ENCODE measurements at regions not wholly inside any gene's neighbourhood (a gene's known extent, or its start where the extent isn't known, plus 50 kb on each side); places are given as distances from the start of the nearest gene placed in this dataset.

DNA sequence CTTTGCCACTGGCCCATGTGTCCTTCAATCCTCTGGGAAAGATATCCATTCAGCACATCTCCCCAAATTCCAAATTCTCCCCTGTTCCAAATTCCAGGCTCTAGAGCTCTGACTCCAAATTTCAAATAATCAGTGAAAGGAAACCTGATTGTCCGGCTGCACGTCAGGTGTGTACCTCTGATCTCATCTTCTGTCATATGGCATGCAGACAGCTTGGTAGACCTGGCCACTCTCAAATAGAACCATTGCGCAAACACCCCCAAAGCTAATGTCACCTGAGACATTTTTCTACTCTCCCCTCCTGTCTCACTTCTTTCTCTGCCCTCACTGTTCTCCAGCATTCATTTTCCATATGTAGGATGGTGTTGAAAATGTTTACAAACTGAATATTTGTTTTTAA is 337.0 kb upstream of the DYNLRB2 start:
- Histone ChIP-seq H3K27me3 (ENCODE audit: insufficient read depth, low read length) (no peaks in the 10 kb centered on the region), H3K27ac (ENCODE audit: low read depth, low read length) (no peak overlapping the region), H3K4me3 (ENCODE audit: low read length) (no peak overlapping the region), H3K9me3 (ENCODE audit: insufficient read depth, low read depth, low read length) (no peaks in the 10 kb centered on the region), H3K36me3 (ENCODE audit: insufficient read depth, low read length) (no peaks in the 10 kb centered on the region), H3K4me1 (ENCODE audit: insufficient read depth, low read length) (peaks cover under 1% of the 10 kb centered on the region; the same call in 1 of the 2 replicates), H3K9ac (ENCODE audit: low read depth, low read length) (no peak overlapping the region)
- 93% methylated on average over 3 of the region's 3 CpGs for WGBS

DNA sequence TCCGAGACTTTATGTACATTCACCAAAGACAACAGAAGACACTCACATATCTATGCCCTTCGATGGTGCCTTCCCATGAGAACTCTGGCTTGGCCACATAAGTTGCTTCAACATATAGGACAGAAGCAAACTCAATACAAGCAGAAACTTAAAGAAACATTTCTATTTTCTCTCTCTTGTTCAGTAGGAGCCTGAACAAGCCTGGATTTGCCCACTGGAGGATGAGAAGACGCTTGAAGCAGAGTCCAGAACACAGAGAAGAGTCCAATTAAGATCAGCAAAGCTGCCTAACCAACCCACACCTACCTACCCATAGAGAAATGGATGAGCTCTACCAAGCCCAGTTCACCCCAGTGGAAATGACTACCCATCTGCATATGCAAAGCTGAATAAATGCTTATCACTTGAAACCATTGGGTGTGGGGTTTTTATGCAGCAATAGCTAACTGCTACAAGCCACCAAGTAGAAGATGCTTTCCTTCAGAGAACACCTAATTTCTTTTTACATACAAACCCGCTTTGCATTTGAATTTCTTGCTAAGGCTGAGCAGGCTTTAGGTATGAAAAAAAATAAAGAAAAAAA is 337.9 kb upstream of the DYNLRB2 start:
- Histone ChIP-seq H3K27ac (ENCODE audit: low read depth, low read length) (no peak overlapping the region), H3K4me3 (ENCODE audit: low read length) (no peak overlapping the region), H3K4me1 (ENCODE audit: insufficient read depth, low read length) (peaks cover 6% of the 10 kb centered on the region; the same call in 1 of the 2 replicates), H3K9me3 (ENCODE audit: insufficient read depth, low read depth, low read length) (no peaks in the 10 kb centered on the region), H3K36me3 (ENCODE audit: insufficient read depth, low read length) (no peaks in the 10 kb centered on the region), H3K9ac (ENCODE audit: low read depth, low read length) (no peak overlapping the region), H3K27me3 (ENCODE audit: insufficient read depth, low read length) (no peaks in the 10 kb centered on the region)
- WGBS = 83% methylated on average over 4 of the region's 4 CpGs

DNA sequence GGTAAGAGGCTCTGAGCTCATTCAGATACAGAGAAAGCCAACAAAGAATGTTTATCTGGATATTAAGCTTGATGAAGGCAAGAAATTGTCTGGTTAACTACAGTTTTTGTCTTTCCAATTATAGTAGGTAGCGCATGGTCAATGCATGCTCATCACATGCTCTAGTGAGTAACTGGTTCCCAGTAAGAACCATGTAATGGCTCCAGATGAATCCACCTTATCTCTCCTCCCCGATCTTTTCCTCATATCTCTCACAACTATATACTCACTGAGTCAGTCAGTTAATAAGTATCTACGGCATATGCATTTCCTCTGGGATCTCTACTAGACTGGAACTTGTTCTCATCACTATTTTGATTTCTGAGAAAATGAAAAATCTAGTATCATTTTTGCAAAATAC is 340.7 kb upstream of the DYNLRB2 start:
- Histone ChIP-seq H3K4me3 (ENCODE audit: low read length) (no peak overlapping the region), H3K36me3 (ENCODE audit: insufficient read depth, low read length) (no peaks in the 10 kb centered on the region), H3K9ac (ENCODE audit: low read depth, low read length) (no peak overlapping the region), H3K9me3 (ENCODE audit: insufficient read depth, low read depth, low read length) (no peaks in the 10 kb centered on the region), H3K27me3 (ENCODE audit: insufficient read depth, low read length) (no peaks in the 10 kb centered on the region), H3K27ac (ENCODE audit: low read depth, low read length) (no peak overlapping the region), H3K4me1 (ENCODE audit: insufficient read depth, low read length) (peaks cover 6% of the 10 kb centered on the region; the same call in 1 of the 2 replicates)
- WGBS = 83% methylated on average over 3 of the region's 3 CpGs

DNA sequence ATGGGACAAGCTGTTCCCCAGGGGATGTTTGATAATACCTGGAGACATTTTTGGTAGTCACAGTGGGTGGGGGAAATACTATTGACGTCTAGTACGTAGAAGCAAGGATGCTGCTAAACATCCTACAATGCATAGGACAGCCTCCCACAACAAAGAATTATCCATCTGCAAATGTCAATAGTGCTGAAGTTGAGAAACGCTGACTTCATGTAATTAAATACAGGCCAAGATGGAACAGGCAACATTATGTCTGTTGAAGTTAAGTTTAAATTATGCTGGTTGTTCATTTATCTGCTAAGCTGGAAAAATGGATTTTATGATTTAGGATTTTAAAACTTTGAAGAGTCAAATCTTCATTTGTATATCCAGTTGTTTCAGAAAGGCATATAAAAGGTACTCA is 341.2 kb upstream of the DYNLRB2 start:
- H3K27me3 ChIP-seq (ENCODE audit: insufficient read depth, low read length) = no peaks in the 10 kb centered on the region
- H3K27ac ChIP-seq (ENCODE audit: low read depth, low read length) = no peak overlapping the region
- 98% methylated on average over 2 of the region's 3 CpGs for WGBS
- H3K4me3 ChIP-seq (ENCODE audit: low read length) = no peak overlapping the region
- no peaks in the 10 kb centered on the region for H3K9me3 ChIP-seq (ENCODE audit: insufficient read depth, low read depth, low read length)
- peaks cover 6% of the 10 kb centered on the region; the same call in 1 of the 2 replicates for H3K4me1 ChIP-seq (ENCODE audit: insufficient read depth, low read length)
- H3K9ac ChIP-seq (ENCODE audit: low read depth, low read length) = no peak overlapping the region
- no peaks in the 10 kb centered on the region for H3K36me3 ChIP-seq (ENCODE audit: insufficient read depth, low read length)

DNA sequence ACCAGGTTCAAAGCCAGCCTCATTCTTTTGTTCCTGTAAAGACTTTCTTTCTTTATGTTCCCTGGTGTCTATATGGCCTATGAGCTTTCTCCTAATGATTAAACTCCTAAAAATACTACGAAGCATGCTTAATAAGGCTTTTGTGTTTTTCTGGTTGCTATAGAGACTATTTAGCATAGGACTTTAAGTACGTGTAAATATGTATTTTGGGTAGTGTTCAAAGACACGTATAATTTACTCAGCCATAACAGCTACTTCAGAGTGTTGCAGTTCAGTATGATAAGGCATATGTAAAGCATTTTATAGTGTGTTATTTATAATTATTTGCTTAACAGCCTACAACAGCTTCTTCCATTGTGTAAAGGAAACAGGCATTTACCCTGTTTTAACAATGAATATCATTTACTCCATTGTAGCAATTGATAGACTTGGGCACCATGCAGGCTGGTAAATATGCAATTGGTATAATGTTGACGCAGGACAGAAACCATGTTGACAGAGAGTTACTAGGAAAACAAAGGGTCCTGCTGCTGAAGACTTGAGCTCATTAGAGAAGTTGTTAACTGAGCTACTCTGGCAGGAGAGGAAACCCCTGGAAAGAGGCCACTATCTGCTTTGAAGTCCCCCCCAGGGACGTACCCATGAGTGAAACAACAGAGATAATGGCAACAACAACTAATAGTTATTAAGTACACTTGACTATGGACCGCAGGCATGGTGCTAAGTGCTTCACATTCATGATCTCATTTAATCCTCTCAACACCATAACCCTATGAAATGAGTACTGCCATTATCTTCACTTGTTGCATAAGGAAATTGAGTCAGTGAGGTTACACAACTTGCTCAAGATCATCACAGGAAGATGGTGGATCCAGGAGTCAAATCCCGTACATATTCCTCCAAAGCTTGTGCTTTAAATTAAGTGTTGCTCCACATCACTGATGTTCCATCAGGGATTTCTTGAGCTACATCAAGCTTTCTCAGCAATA is 342.2 kb upstream of the DYNLRB2 start:
- H3K27ac ChIP-seq (ENCODE audit: low read depth, low read length) = no peak overlapping the region

DNA sequence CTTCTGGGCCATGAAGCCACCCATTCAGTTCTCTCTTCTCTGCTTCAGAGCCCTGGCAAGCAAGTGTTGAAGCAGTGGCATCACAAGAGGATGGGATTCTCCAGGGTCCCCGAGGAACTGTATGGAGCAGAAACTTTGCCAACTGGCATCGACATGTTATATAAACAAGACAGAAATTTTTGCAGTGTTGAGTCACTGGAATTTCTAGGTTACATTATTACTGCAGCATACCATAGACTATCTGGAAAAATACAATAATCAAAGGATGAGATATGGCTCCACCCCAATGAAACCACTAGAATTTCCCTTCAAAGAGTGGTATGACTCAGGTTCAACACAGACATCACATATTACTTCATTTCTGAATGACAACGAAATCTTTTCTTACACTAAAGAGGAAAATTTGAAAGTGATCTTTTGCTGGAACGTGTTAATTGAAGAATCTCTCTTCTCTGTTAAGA is 343.0 kb upstream of the DYNLRB2 start:
- no peak overlapping the region for H3K9ac ChIP-seq (ENCODE audit: low read depth, low read length)
- H3K36me3 ChIP-seq (ENCODE audit: insufficient read depth, low read length) = no peaks in the 10 kb centered on the region
- no peaks in the 10 kb centered on the region for H3K27me3 ChIP-seq (ENCODE audit: insufficient read depth, low read length)
- no peak overlapping the region for H3K27ac ChIP-seq (ENCODE audit: low read depth, low read length)
- H3K9me3 ChIP-seq (ENCODE audit: insufficient read depth, low read depth, low read length) = no peaks in the 10 kb centered on the region
- 75% methylated on average over 4 of the region's 4 CpGs for WGBS
- peaks cover 6% of the 10 kb centered on the region; the same call in 1 of the 2 replicates for H3K4me1 ChIP-seq (ENCODE audit: insufficient read depth, low read length)
- no peak overlapping the region for H3K4me3 ChIP-seq (ENCODE audit: low read length)

More for the DNA sequence above, 342.2 kb upstream of the DYNLRB2 start:
- H3K27me3 ChIP-seq (ENCODE audit: insufficient read depth, low read length) = no peaks in the 10 kb centered on the region
- no peaks in the 10 kb centered on the region for H3K36me3 ChIP-seq (ENCODE audit: insufficient read depth, low read length)
- no peak overlapping the region for H3K9ac ChIP-seq (ENCODE audit: low read depth, low read length)
- WGBS = 67% methylated on average over 6 of the region's 7 CpGs
- no peaks in the 10 kb centered on the region for H3K9me3 ChIP-seq (ENCODE audit: insufficient read depth, low read depth, low read length)
- H3K4me3 ChIP-seq (ENCODE audit: low read length) = no peak overlapping the region
- peaks cover 6% of the 10 kb centered on the region; the same call in 1 of the 2 replicates for H3K4me1 ChIP-seq (ENCODE audit: insufficient read depth, low read length)

DNA sequence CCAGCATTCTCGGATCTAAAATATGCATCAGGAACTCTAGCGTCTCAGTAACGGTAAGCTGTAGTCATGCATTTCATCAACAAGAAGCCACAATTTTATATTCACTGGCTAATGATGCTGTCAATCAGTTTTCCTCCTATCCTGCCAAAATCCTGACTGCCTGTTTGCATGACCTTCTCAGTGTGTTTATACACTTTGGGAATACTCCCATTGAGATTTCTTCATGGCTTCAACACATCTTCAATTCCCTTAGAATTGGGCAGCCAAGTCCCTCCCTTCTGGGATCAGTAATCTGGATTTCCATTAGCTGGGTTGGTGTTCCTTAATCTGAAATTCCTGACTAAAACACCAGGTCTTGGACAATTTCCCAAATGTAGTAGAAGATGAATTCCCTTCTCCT is 348.9 kb upstream of the DYNLRB2 start:
- H3K4me1 ChIP-seq (ENCODE audit: insufficient read depth, low read length) = no peaks in the 10 kb centered on the region
- no peaks in the 10 kb centered on the region for H3K9me3 ChIP-seq (ENCODE audit: insufficient read depth, low read depth, low read length)
- H3K27me3 ChIP-seq (ENCODE audit: insufficient read depth, low read length) = no peaks in the 10 kb centered on the region
- no peak overlapping the region for H3K4me3 ChIP-seq (ENCODE audit: low read length)
- no peaks in the 10 kb centered on the region for H3K36me3 ChIP-seq (ENCODE audit: insufficient read depth, low read length)
- 96% methylated on average over 3 of the region's 3 CpGs for WGBS
- H3K9ac ChIP-seq (ENCODE audit: low read depth, low read length) = no peak overlapping the region
- H3K27ac ChIP-seq (ENCODE audit: low read depth, low read length) = no peak overlapping the region

DNA sequence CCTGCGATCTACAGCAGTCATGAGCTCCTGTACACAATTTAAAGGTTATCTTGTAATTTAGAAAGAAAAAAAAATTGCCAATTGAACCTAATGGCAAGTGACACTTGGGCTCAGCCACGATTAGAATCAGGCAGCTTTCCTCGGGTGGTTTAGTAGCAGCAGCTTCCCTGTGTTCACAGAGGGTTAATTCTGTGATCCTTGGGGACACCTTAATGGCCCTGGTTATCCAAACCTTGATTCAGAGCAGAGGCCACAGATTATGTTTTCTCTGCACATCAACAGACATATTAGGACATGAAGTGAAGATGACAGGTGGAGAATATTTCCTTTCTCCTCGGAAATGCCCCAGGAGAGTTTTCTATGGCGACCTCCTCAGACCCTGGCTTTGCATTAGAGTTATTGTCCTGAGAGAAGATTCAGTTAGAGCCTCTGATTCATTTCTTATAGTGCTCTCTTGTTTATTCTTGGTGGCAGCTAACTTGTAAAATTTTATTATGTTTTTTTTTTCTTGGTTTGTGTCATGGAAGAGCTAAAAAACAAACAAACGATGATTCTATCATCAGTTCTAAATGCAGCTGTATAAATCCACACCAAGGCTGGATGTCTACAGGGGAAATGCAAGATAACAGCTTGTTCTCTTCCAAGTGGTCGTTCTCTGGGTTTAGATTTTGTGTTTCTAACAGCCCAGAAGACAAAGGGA is 351.2 kb upstream of the DYNLRB2 start:
- H3K4me1 ChIP-seq (ENCODE audit: insufficient read depth, low read length) = no peaks in the 10 kb centered on the region
- no peak overlapping the region for H3K4me3 ChIP-seq (ENCODE audit: low read length)
- H3K9ac ChIP-seq (ENCODE audit: low read depth, low read length) = no peak overlapping the region
- no peaks in the 10 kb centered on the region for H3K36me3 ChIP-seq (ENCODE audit: insufficient read depth, low read length)
- no peaks in the 10 kb centered on the region for H3K27me3 ChIP-seq (ENCODE audit: insufficient read depth, low read length)
- H3K27ac ChIP-seq (ENCODE audit: low read depth, low read length) = no peak overlapping the region
- no peaks in the 10 kb centered on the region for H3K9me3 ChIP-seq (ENCODE audit: insufficient read depth, low read depth, low read length)
- 92% methylated on average over 7 of the region's 7 CpGs for WGBS

DNA sequence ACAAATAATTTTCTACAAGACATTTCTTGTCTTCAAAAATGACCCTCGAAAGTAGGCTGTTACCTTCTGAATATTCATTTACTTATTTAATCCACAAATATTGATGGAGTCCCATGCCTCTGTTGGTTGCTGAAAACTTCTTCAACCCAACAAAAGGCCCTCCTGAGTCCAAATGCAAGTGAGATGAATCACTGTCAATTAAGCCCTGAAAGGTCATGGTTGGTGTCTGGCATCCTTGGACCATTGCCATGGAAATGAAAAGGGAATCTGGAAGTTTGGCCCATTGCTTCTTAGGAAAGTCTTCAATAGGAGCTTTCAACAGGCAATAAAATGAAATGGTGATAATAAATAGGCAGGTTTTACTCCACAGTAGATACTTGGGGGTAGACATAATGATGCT is 364.7 kb upstream of the DYNLRB2 start:
- H3K27ac ChIP-seq (ENCODE audit: low read depth, low read length) = no peak overlapping the region
- H3K9ac ChIP-seq (ENCODE audit: low read depth, low read length) = no peak overlapping the region
- H3K36me3 ChIP-seq (ENCODE audit: insufficient read depth, low read length) = no peaks in the 10 kb centered on the region
- WGBS = 100% methylated on average over 1 of the region's 1 CpG
- no peaks in the 10 kb centered on the region for H3K4me1 ChIP-seq (ENCODE audit: insufficient read depth, low read length)
- no peaks in the 10 kb centered on the region for H3K27me3 ChIP-seq (ENCODE audit: insufficient read depth, low read length)
- no peaks in the 10 kb centered on the region for H3K9me3 ChIP-seq (ENCODE audit: insufficient read depth, low read depth, low read length)
- H3K4me3 ChIP-seq (ENCODE audit: low read length) = no peak overlapping the region

DNA sequence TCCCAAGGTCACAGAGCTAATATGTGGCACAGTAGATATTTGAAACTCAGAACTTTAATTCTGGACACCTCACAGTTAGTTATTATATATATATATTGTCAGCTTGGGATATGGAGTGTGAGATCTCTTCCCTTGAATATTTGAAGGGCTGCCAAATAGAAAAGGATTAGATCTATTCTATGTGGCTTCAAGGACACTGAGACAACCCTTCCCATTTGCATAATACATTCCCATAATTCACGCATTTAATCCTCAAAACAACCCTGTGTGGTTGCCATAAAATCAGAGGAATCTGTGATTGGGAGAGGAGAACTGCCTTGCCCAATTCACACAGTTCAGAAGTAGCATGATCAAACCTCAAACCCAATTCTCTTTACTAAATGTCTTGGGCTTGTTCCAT is 365.8 kb upstream of the DYNLRB2 start:
- H3K4me3 ChIP-seq (ENCODE audit: low read length) = no peak overlapping the region
- no peaks in the 10 kb centered on the region for H3K36me3 ChIP-seq (ENCODE audit: insufficient read depth, low read length)
- H3K9me3 ChIP-seq (ENCODE audit: insufficient read depth, low read depth, low read length) = no peaks in the 10 kb centered on the region
- no peak overlapping the region for H3K27ac ChIP-seq (ENCODE audit: low read depth, low read length)
- H3K4me1 ChIP-seq (ENCODE audit: insufficient read depth, low read length) = no peaks in the 10 kb centered on the region
- H3K27me3 ChIP-seq (ENCODE audit: insufficient read depth, low read length) = no peaks in the 10 kb centered on the region
- WGBS = 100% methylated on average over 1 of the region's 1 CpG
- no peak overlapping the region for H3K9ac ChIP-seq (ENCODE audit: low read depth, low read length)

DNA sequence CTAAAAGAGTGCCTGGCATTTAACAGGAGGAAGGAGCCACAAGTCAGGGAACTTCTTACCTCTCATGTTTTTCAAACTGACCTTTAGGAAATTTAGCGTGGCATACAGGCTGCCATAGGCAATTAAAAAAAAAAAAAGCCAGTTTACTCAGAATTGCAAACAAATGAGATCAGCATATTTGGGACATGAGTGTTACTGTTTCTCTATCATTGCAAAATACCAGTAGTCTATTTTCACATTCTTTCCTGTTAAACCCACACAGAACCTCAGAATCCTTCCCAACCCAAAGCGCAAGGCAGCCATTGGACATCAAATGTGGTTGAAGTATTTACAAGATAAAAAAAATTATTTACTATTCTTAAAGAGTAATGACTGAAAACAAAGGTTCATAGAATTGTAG is 366.4 kb upstream of the DYNLRB2 start:
- no peak overlapping the region for H3K9ac ChIP-seq (ENCODE audit: low read depth, low read length)
- H3K9me3 ChIP-seq (ENCODE audit: insufficient read depth, low read depth, low read length) = no peaks in the 10 kb centered on the region
- no peaks in the 10 kb centered on the region for H3K27me3 ChIP-seq (ENCODE audit: insufficient read depth, low read length)
- no peaks in the 10 kb centered on the region for H3K36me3 ChIP-seq (ENCODE audit: insufficient read depth, low read length)
- WGBS = 91% methylated on average over 1 of the region's 2 CpGs
- H3K4me1 ChIP-seq (ENCODE audit: insufficient read depth, low read length) = no peaks in the 10 kb centered on the region
- no peak overlapping the region for H3K27ac ChIP-seq (ENCODE audit: low read depth, low read length)
- H3K4me3 ChIP-seq (ENCODE audit: low read length) = no peak overlapping the region
